ENCODE measurements at regions not wholly inside any gene's neighbourhood (a gene's known extent, or its start where the extent isn't known, plus 50 kb on each side); places are given as distances from the start of the nearest gene placed in this dataset.

- ATAC-seq = no peak
- TF ChIP-seq ZNF8 (CRISPR knock-in tag; IDR thresholded peaks at IDR 0.05) (no peak), ARNTL (CRISPR knock-in tag; IDR thresholded peaks at IDR 0.05; ENCODE audit: borderline replicate concordance, low read depth) (no peak), PATZ1 (CRISPR knock-in tag; IDR thresholded peaks at IDR 0.05; ENCODE audit: borderline replicate concordance) (no peak), ISL1 (CRISPR knock-in tag; IDR thresholded peaks at IDR 0.05) (no peak), CSRNP3 (CRISPR knock-in tag; IDR thresholded peaks at IDR 0.05) (no peak), TOX (CRISPR knock-in tag; IDR thresholded peaks at IDR 0.05; ENCODE audit: borderline replicate concordance) (no peak), TCF4 (CRISPR knock-in tag; IDR thresholded peaks at IDR 0.05; ENCODE audit: borderline replicate concordance) (no peak), ESRRG (CRISPR knock-in tag; IDR thresholded peaks at IDR 0.05) (no peak)
These were observed 86.8 kb upstream of the SH3BP4 start for GRCh38 chr2:234865040-234865439.

GRCh38 chr2:234864506-234864905 is 87.3 kb upstream of the SH3BP4 start:
- ATAC-seq = no peak

GRCh38 chr2:234863043-234863934 is 88.5 kb upstream of the SH3BP4 start:
- peak; percentile 51; the same call in 2 of the 3 replicates for ATAC-seq
- TF ChIP-seq ZFP30 (CRISPR knock-in tag; IDR thresholded peaks at IDR 0.05) = no peak
- TF ChIP-seq BACH2 (CRISPR knock-in tag; IDR thresholded peaks at IDR 0.05; ENCODE audit: borderline replicate concordance) = no peak
- TF ChIP-seq OSR1 (CRISPR knock-in tag; IDR thresholded peaks at IDR 0.05) = no peak
- TF ChIP-seq TSHZ2 (CRISPR knock-in tag; IDR thresholded peaks at IDR 0.05) = no peak
- TF ChIP-seq POU6F1 (CRISPR knock-in tag; IDR thresholded peaks at IDR 0.05; ENCODE audit: borderline replicate concordance, low read depth) = no peak
- TF ChIP-seq CSDC2 (CRISPR knock-in tag; IDR thresholded peaks at IDR 0.05) = no peak
- TF ChIP-seq CREB5 (CRISPR knock-in tag; IDR thresholded peaks at IDR 0.05; ENCODE audit: low read depth) = no peak
- TF ChIP-seq TCF4 (CRISPR knock-in tag; IDR thresholded peaks at IDR 0.05; ENCODE audit: borderline replicate concordance) = no peak
- no peak for TF ChIP-seq ZFP3 (CRISPR knock-in tag; IDR thresholded peaks at IDR 0.05)
- TF ChIP-seq ZNF70 (CRISPR knock-in tag; IDR thresholded peaks at IDR 0.05) = no peak
- no peak for TF ChIP-seq PATZ1 (CRISPR knock-in tag; IDR thresholded peaks at IDR 0.05; ENCODE audit: borderline replicate concordance)
- no peak for TF ChIP-seq RARB (CRISPR knock-in tag; IDR thresholded peaks at IDR 0.05)
- TF ChIP-seq ESRRG (CRISPR knock-in tag; IDR thresholded peaks at IDR 0.05) = no peak
- no peak for TF ChIP-seq ISL1 (CRISPR knock-in tag; IDR thresholded peaks at IDR 0.05)
- TF ChIP-seq ARNTL (CRISPR knock-in tag; IDR thresholded peaks at IDR 0.05; ENCODE audit: borderline replicate concordance, low read depth) = no peak

More at GRCh38 chr2:234864506-234864905, 87.3 kb upstream of the SH3BP4 start:
- TF ChIP-seq POU6F1 (CRISPR knock-in tag; IDR thresholded peaks at IDR 0.05; ENCODE audit: borderline replicate concordance, low read depth) (no peak), RARB (CRISPR knock-in tag; IDR thresholded peaks at IDR 0.05) (no peak), ZNF565 (CRISPR knock-in tag; conservative IDR thresholded peaks at IDR 0.05; ENCODE audit: low read depth) (no peak), ISL1 (CRISPR knock-in tag; IDR thresholded peaks at IDR 0.05) (no peak), PPARA (CRISPR knock-in tag; IDR thresholded peaks at IDR 0.05; ENCODE audit: borderline replicate concordance) (no peak), ZFP3 (CRISPR knock-in tag; IDR thresholded peaks at IDR 0.05) (no peak), ARNTL (CRISPR knock-in tag; IDR thresholded peaks at IDR 0.05; ENCODE audit: borderline replicate concordance, low read depth) (no peak), ESRRG (CRISPR knock-in tag; IDR thresholded peaks at IDR 0.05) (no peak), ZNF8 (CRISPR knock-in tag; IDR thresholded peaks at IDR 0.05) (no peak), OSR1 (CRISPR knock-in tag; IDR thresholded peaks at IDR 0.05) (no peak), CSDC2 (CRISPR knock-in tag; IDR thresholded peaks at IDR 0.05) (no peak), TCF4 (CRISPR knock-in tag; IDR thresholded peaks at IDR 0.05; ENCODE audit: borderline replicate concordance) (no peak)

Data from SK-N-SH treated with all-trans-retinoic acid at 6 μM for 48 hours (cell line).